HFF-Myc (cell line): ENCODE measurements at regions not wholly inside any gene's neighbourhood (a gene's known extent, or its start where the extent isn't known, plus 50 kb on each side); places are given as distances from the start of the nearest gene placed in this dataset.
A peak's percentile ranks its signal among the peaks of the same experiment; 100 is the strongest.

ENCODE experiments used
- DNase-seq: peaks from one replicate; pipeline ENCODE4 v3.0.0-alpha.2; 2011; ENCODE audit warnings: low read depth; ENCODE audit errors: extremely low read depth
- H3K4me3 ChIP-seq: replicated peaks from 2 replicates; pipeline ENCODE4 v1.5.1; 2011; ENCODE audit warnings: low read depth, mild to moderate bottlenecking, control low read depth, low read length
- CTCF ChIP-seq: IDR thresholded peaks from 2 replicates; pipeline ENCODE4 v1.5.1; 2012; ENCODE audit warnings: mild to moderate bottlenecking, low read depth, low read length, control low read depth; ENCODE audit errors: missing control alignments

- TF ChIP-seq CTCF, result no peak
- DNase-seq, result no peak
- no peak overlapping the region for H3K4me3 ChIP-seq
These were observed 556.6 kb upstream of the DIPK2B start for GRCh38 chrX:45757272-45757671.

- no peak for TF ChIP-seq CTCF
- DNase-seq, result no peak
- no peak overlapping the region for H3K4me3 ChIP-seq
These were observed 555.9 kb upstream of the DIPK2B start for GRCh38 chrX:45756557-45756956.

- no peak for DNase-seq
- no peak overlapping the region for H3K4me3 ChIP-seq
- TF ChIP-seq CTCF, result no peak
These were observed 555.0 kb upstream of the DIPK2B start for GRCh38 chrX:45755703-45756102.

- TF ChIP-seq CTCF, result no peak
- no peak for DNase-seq
- no peak overlapping the region for H3K4me3 ChIP-seq
These were observed 550.5 kb upstream of the DIPK2B start for GRCh38 chrX:45751156-45751555.

GRCh38 chrX:45750639-45751038, 550.0 kb upstream of the DIPK2B start:
- no peak for DNase-seq
- no peak for TF ChIP-seq CTCF
- H3K4me3 ChIP-seq, result no peak overlapping the region

- TF ChIP-seq CTCF, result peak; percentile 1
- no peak for DNase-seq
- no peak overlapping the region for H3K4me3 ChIP-seq
These were observed 548.7 kb upstream of the DIPK2B start for GRCh38 chrX:45749375-45749774.

GRCh38 chrX:45748369-45748774, 547.7 kb upstream of the DIPK2B start:
- DNase-seq, result no peak
- no peak for TF ChIP-seq CTCF
- no peak overlapping the region for H3K4me3 ChIP-seq
